GM18508 (cell line): ENCODE measurements at regions not wholly inside any gene's neighbourhood (a gene's known extent, or its start where the extent isn't known, plus 50 kb on each side); places are given as distances from the start of the nearest gene placed in this dataset.
A peak's percentile ranks its signal among the peaks of the same experiment; 100 is the strongest.
"Not testable (repeated sequence)": the region's sequence is repeated elsewhere in the genome, so short reads cannot be mapped to it uniquely, and the experiment has no call there.

ENCODE experiments used
- ATAC-seq: cut with Tn5 transposase; IDR thresholded peaks from one replicate; pipeline ENCODE4 v1.9.1; 2021; ENCODE audit warnings: moderate number of reproducible peaks; ENCODE audit not compliant: insufficient read depth, unreplicated experiment

DNA sequence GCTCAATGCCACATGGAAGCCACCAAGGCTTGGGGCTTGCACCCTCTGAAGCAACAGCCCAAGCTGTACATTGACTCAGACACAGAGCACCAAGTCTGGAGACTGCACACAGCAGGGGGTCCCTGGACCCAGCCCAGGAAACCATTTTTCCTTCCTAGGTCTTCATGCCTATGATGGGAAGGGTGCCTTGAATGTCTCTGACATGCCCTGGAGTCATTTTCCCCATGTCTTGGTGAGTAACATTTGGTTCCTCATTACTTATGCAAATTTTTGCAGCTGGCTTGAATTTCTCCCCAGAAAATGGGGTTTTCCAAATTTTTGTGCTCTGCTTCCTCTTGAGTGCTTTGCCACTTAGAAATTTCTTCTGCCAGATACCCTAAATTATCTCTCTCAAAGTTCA, 367.3 kb upstream of the NECTIN3 start:
- ATAC-seq = not testable (repeated sequence)

DNA sequence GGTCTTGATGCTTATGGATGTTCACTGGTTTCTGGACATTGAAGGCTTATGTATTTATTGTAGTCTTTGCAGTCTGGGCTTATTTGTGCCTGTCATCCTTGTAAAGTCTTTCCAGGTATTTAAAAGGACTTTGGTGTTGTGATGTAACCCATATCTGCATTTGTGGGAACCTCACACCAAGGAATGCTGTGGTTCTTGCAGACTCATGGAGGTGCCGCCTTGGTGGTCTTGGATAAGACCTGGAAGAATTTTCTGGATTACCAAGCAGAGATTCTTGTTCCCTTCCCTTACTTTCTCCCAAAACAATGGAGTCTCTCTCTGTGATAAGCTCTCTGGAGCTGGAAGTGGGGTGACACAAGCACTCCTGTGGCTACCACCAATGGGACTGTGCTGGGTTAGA, 363.5 kb upstream of the NECTIN3 start:
- ATAC-seq = no peak

DNA sequence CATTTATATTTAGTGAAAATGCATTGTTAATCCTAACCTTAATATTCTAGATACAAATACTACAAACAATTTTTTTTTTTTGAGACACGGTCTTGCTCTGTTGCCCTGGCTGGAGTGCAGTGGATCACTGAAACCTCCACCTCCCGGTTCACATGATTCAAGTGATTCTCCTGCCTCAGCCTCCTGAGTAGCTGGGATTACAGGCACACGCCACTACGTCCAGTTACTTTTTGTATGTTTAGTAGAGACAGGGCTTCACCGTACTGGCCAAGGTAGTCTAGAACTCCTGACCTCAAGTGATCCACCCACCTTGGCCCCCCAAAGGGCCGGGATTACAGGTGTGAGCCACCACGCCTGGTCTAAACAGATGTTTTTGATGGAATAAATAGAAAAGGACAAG, 361.5 kb upstream of the NECTIN3 start:
- ATAC-seq = no peak

DNA sequence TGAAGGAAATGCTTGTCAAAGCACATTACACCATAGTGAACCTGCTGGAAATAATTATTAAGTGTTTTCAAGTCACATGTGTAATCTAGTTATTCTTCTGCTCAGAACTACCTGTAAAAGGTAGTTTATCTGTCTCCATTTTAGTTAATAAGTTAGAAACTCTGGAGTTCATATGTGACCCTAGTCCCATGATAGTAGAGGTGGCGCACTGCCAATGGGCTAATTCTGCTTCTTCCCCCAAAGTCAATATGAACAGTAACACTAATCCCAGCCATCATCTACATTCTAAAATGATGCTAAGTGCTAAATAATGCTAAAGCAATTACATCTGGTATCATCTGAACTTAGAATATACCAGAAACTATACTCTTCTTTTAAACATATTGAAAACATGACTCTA, 361.0 kb upstream of the NECTIN3 start:
- ATAC-seq = no peak

DNA sequence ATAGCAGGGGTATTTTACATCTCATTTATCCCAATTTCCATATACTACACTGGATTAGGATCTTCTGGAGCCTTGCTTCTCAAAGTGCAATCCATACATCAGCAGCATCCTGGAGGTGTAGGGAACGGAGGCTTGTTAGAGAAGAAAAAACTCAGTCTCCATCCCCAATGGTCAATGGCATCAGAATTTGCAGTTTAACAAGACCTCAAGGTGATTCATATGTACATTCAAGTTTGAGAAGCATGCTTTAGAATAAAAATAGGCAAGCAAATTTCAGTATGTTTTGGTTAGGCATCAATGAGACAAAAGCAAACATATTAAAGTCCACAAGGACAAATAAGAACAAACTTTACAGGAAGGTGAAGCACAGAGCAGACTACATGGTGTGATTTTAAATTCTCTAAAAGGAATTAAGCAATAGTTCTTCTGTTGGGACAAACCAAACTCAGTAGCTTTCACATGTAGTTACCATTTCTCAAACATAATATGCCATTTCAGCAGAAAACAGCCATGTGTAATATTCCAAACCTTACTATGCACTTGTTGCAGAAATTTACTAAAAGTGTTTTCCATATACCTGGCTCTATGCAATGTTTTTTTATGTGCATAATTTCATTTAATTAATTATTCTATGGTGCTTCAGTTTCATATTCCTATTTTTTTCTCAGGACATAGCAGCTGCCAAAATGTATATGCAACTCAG, 360.3 kb upstream of the NECTIN3 start:
- no peak for ATAC-seq

DNA sequence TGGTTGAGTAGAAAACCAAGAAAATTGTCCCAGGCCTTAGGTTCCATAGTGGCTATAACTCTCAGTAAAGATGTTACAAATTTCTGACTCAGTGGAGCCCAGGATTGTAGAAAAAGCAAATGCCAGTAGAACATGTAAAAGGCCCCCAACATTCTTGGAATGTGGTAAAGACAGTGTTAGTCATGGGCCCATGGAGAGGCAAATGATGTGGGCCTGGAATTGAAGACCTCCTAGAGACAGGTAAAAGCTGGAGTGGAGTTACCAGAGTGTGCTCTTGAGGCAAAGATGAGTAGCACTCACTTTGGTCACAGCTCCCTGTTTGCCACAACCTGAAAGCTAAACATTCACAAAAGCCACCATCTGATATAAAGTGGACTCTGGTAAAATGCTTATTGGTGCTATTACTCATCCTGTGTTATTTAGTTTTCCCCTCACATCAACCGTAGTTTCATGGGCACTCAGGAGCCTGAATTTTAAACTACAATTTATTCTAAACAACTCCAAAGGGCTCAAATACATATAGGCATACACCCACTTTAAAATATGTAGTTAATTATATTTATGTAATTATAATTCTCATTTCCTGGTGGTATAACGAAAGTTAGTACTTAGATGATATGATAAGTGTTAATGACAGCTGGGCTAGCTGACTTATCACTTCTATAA, 359.6 kb upstream of the NECTIN3 start:
- ATAC-seq = no peak

DNA sequence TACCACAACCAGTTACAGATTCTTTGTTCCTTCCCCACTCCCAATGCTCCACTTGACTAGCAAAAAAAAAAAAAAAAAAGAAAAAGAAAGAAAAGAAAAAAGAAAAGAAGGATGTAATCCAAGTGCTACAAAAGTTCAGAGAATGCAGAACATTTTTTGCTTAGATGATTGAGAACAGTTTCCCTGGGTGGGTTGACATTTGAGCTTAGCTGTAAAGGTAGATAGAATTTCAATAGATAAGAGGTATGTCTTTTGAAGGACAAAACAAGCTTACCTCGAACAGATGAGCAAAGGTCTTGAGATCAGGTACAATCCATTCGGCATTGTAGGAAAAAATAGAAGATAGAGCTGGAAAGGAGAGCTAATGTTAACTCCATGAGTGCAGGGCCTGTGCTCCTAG, 344.6 kb upstream of the NECTIN3 start:
- ATAC-seq = no peak

DNA sequence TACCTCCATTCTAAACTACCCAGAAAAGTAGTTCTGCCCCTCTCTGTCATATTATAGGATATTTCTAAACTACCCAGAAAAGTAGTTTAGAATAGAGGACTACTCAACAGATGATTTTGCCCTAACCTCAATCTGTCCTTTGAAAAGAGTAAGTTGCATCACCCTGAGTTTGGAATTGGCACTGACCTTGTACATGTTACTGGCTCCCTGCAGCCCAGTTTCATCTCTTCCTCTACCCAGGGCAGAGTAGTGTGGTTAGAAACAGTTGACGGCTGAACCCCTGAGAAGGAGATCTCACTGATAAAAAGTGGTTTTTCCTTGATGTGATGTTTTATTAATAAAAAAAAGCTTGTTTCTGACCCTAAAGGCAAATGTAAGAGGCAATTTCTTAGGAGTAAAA, 340.5 kb upstream of the NECTIN3 start:
- no peak for ATAC-seq

DNA sequence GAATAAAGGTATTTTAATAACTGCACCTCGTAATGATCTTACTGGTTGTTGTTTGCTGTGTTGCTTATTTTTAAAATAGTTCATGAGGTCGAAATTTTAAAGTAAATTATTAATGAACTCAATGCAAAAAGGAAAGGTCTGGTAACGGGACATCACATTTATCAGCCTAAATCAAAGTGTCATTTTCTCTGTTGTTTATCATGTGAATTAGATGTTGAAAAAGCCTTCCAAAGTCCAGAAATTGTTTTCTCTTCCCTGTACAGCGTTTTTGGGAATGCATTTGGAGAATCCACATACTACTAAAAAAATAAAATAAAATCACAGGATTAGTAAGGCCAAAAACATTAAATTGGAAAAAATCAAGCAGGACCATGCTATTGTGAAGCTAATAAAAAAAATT, 339.2 kb upstream of the NECTIN3 start:
- no peak for ATAC-seq

DNA sequence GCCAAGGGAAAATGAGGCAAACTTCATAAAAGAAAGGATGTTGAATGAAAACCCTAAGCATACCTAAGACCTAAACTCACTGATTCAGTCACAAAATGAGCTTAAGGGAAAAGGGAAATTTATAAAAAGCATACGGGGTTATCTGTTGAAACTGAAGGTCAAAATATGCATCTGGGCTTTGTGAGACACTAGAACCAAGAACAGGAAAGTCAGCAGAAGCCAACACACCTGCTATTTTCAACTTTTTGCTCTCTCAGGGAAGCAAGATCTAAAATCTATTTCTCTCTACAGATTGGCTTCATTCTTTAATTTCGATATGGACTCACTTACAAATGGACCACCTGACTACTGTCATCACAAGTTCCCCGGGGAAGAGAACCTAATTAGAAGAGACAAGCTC, 338.6 kb upstream of the NECTIN3 start:
- ATAC-seq = no peak

DNA sequence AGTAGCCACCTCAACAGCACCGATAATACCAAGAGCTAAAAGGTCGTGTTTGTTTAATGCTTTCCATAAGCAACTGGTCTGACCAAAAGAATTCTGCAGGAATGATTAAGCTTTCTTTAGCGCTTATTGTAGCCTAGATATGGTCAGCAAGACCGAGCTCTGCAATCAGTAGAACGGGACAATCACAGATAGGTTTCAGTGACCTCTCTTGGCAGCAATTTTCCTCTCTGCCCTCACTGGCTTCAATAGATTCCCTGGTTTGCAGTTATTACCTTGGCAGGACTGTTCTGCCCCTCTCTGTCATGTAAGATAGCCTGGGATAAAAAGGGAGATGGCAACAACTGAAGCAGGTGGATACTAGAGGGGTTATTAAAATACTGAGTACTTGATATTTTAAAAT, 337.1 kb upstream of the NECTIN3 start:
- ATAC-seq = no peak

DNA sequence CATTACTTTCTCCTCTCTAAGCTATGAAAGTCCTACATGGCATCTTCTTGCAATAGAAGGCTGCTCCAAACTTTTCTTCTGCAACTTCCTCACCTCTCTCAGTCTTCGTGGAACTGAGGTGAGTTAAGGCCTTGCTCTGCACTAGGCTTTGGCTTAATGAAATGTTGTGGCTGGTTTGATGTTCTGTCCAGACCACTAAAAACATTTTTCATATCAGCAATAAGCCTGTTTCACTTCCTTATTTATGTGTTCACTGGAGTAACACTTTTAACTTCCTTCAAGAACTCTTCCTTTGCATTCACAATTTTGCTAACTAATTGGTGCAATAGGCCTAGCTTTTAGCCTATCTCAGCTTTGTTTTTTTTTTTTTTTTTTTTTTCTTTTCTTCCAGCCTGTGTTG, 335.3 kb upstream of the NECTIN3 start:
- peak; percentile 94 for ATAC-seq

DNA sequence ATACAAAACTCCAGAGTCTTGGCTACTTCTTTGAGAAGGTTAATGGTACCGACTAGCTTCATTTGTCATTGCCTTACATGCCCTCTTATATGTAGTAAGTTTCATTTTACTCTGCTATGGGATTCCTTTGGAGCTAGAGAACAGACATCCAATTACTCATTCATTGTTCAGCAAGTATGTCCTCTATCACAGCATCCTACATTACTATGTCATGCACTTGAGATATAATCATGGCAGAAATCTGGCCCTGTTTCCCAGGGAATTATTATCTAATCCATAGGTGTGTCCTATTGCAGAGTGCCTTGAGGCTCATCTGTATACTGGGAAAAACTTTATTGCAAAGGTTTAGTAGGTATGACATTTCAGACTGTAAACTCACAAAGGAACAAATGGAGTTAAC, 333.1 kb upstream of the NECTIN3 start:
- no peak for ATAC-seq

DNA sequence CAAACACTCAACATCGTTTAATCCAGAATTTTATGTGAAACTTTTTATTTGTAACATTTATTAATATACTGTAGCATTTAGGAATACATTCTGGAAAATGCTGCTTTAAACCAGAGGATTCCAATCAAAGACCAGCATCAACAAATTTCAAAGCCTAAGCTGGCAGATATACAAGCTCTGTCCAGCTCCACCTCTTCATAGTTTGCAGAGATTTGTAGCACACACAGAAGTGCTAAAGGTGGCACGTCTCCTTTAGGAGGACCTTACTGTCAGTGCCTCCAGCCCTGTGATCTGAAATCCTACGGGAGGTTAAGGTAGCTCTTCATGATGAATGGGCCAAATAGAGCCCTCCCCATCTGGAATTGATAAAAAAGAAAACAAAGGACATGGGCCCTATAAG, 329.7 kb upstream of the NECTIN3 start:
- ATAC-seq = no peak

DNA sequence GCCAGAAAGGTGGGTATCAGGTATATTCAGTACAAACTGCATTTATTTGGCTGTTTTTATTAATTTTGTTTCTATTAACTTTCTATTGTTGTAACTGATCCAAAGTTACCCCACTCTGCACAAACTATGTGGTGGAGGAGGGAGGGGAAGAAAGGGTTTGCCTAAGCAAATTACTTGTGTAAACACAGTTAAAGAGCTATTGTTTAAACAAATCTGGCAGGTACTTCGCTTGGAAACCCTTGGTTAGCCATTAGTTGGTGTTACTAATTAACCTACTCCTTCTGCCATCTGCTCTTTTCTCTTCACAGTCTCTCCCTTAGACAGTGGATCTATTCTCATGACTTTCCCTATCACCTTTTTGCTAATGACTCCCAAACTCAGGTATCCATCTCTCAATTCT, 328.4 kb upstream of the NECTIN3 start:
- ATAC-seq = peak; percentile 85

DNA sequence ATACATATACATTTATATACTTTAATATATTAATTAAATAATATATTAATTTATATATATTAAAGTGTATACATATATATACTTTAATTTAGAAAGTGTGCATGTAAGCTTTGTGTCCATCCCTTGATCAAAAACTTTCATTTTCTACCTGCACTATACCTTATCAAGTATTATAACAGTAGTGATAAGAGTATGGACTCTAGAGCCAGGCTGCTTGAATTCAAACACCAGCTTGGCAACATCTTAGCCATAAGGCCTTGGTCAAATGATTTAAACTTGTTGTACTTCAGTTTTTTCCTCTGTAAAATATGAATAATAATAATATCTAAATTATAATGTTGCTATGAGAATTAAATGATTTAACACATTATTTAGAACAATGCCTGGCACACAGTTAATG, 327.6 kb upstream of the NECTIN3 start:
- ATAC-seq = no peak

DNA sequence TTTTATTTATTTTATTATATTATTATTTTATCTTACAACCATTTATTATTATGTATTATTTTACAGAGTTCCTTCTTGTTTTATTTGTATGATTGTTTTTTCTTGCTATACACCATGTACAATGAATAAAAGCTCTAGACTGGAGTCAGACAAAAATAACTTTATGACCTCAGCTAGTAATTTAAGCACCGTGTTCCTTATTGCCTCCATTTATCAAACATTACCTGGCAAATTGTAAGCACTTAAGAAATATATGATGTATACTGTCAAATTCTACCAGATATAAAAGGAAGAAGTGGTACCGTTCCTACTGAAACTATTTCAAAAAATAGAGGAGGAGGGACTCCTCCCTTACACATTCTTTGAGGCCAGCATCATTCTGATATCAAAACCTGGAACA, 326.9 kb upstream of the NECTIN3 start:
- no peak for ATAC-seq

DNA sequence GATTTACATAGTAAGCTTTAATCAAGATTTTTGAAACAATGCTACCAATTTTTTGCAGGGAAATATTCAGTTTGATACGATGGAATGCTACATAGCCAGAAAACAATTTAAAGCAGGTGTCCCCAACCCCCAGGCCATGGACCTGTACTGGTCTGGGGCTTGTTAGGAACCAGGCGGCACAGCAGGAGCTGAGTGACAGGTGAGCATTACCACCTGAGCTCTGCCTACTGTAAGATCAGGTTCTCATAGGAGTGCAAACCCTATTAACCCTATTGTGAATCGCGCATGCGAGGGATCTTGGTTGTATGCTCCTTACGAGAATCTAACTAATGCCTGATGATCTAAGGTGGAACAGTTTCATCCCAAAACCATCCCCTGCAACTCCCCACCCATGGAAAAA, 322.6 kb upstream of the NECTIN3 start:
- ATAC-seq = no peak

DNA sequence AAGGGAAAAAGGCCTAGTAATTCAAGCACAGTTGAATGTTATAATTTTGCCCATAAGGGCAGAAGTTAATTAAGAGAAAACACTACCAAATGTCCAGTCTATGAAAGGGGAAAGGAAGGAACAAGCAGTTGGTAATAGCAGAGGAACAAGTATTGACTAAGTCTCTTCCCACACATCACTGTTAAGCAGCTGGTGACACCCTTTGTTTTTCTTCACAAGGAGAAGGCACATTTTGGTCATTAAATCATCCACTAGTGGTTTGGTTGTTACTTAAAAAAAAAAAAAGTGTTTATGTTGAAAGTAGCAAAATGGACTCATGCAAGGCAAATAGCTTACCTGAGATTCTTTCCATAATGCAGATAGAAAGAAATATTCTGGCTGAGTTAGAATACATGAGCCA, 321.4 kb upstream of the NECTIN3 start:
- no peak for ATAC-seq

DNA sequence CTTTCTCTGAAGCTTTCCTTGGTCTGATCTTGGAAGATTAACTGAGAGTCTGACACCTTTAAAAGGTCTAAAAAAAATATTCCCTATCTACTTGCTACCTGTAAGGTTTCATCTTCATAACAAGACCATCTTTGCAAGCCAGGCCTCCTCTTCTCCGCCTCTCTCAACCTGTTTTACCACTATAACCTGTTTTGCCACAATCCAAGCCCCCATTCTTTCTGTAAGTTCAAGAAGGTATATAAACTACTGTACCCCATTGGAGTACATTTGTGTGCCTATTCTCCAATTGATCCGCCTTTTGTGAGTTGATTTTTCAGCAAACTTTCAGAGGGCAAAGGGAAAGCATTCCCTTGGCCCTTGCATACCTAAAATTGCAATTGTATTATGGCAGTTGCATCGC, 319.3 kb upstream of the NECTIN3 start:
- ATAC-seq = no peak

DNA sequence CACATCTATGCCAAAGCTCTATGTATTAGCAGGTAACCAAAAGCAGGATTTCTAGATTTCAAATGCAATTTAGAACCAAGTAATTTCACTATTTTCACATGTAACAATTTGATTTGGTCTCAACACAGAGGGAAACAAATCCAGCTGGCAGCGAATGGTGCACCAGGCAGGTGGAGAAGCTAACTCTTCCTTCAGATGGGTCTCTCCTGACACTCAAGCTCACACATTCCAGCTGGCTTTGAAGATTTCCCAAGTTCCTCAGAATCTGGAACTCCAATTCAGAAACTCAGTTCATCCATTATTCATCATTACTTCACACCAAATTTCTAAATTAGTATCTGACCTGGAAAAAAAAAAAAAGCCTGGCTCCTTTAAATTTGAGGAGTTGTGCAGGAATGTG, 318.1 kb upstream of the NECTIN3 start:
- no peak for ATAC-seq

DNA sequence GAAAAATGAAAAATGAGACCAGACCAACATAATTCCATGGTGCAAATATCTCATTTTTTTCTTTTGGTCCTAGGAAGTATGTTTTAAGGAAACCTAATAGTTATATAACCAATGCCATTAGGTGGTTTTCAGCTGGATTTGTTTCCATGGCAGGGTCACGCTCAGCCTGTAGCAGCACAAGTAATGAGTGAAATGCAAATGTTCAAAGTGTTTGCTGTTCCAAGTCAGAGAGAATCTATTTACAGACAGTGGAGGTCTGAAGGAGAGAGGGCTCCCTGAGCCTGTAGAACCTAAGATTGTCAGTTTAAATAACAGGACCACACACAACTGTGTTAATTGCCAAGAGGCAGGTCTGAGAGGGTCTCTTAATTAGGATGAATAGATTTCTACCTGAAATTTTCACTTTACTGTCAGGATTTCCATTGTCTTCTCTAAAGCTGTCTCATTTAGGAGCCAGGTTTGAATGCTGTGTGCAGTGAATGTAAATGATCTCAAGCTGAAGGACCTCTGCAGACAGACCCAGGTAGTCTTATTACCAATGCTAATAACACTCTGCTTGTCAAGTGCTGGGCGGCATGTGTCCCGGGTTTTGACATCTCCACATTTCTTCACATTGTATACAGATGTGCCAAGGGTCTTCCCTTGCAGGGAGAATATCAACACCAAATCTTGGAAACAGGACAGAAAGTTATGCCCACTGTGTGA, 317.3 kb upstream of the NECTIN3 start:
- ATAC-seq = no peak
